ENCODE measurements at regions not wholly inside any gene's neighbourhood (a gene's known extent, or its start where the extent isn't known, plus 50 kb on each side); places are given as distances from the start of the nearest gene placed in this dataset.

DNA sequence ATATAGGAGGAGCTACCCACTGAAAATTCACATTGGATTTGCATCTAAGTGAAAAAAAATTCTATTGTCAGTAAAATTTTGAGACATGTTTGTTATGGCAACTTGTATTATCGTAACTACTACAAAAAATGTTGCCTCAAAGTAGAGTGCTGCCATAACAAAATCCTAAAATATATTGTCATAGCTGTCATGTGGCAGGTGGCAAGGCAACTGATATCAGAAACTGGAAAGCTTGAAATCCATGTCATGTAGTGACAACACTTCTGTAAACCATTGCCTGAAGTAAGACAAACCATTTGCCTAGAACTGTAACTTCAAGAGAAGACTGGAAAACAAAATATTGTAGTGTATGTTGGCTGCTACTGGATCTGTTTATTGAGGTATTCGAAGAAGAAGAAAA is 697.5 kb upstream of the CELF4 start:
- TF ChIP-seq, protein P1, sequence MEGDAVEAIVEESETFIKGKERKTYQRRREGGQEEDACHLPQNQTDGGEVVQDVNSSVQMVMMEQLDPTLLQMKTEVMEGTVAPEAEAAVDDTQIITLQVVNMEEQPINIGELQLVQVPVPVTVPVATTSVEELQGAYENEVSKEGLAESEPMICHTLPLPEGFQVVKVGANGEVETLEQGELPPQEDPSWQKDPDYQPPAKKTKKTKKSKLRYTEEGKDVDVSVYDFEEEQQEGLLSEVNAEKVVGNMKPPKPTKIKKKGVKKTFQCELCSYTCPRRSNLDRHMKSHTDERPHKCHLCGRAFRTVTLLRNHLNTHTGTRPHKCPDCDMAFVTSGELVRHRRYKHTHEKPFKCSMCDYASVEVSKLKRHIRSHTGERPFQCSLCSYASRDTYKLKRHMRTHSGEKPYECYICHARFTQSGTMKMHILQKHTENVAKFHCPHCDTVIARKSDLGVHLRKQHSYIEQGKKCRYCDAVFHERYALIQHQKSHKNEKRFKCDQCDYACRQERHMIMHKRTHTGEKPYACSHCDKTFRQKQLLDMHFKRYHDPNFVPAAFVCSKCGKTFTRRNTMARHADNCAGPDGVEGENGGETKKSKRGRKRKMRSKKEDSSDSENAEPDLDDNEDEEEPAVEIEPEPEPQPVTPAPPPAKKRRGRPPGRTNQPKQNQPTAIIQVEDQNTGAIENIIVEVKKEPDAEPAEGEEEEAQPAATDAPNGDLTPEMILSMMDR (IDR thresholded peaks at IDR 0.05) = no peak
- TF ChIP-seq POLR2A (IDR thresholded peaks at IDR 0.05) (no peak), EP300 (IDR thresholded peaks at IDR 0.05) (no peak)

Data from sigmoid colon (tissue), 4 donors.